Neuronal stem cell (in vitro differentiated cells): ENCODE measurements at regions not wholly inside any gene's neighbourhood (a gene's known extent, or its start where the extent isn't known, plus 50 kb on each side); places are given as distances from the start of the nearest gene placed in this dataset.

ENCODE experiments used
- DNase-seq: peaks from one replicate; pipeline ENCODE4 v3.0.0-alpha.2; 2013; ENCODE audit warnings: low spot score
- H2AFZ ChIP-seq: one replicate; pipeline ENCODE4 v1.6.1; 2013; ENCODE audit warnings: mild to moderate bottlenecking, low read length, inconsistent platforms
- H2AK5ac ChIP-seq: 2 replicates; pipeline ENCODE4 v1.6.1; 2013; ENCODE audit warnings: low read depth, mild to moderate bottlenecking, inconsistent platforms, low read length, moderate library complexity, mixed read lengths
- H2BK120ac ChIP-seq: 2 replicates; pipeline ENCODE4 v1.6.1; 2013; ENCODE audit warnings: low read depth, mild to moderate bottlenecking, inconsistent platforms, low read length, moderate library complexity, mixed read lengths
- H2BK12ac ChIP-seq: one replicate; pipeline ENCODE4 v1.6.1; 2013; ENCODE audit warnings: low read length, inconsistent platforms
- H2BK15ac ChIP-seq: 2 replicates; pipeline ENCODE4 v1.6.1; 2013; ENCODE audit warnings: mild to moderate bottlenecking, low read length, inconsistent platforms, mixed read lengths
- H2BK5ac ChIP-seq: one replicate; pipeline ENCODE4 v1.6.1; 2013; ENCODE audit warnings: inconsistent platforms, mild to moderate bottlenecking, low read length, moderate library complexity
- H3K14ac ChIP-seq: one replicate; pipeline ENCODE4 v1.6.1; 2013; ENCODE audit warnings: low read length, inconsistent platforms
- H3K18ac ChIP-seq: 2 replicates; pipeline ENCODE4 v1.6.1; 2013; ENCODE audit warnings: low read length, inconsistent platforms
- H3K23ac ChIP-seq: 2 replicates; pipeline ENCODE4 v1.6.1; 2013; ENCODE audit warnings: low read depth, mild to moderate bottlenecking, mixed read lengths, low read length, inconsistent platforms; ENCODE audit not compliant: poor library complexity
- H3K27ac ChIP-seq: replicated peaks from 3 replicates; pipeline ENCODE4 v1.5.1; 2013; ENCODE audit warnings: low read length, inconsistent platforms
- H3K27me3 ChIP-seq, 3 experiments: 2 replicates each; pipeline ENCODE4 v1.6.1; 2013; ENCODE audit warnings: low read length in 3 of 3, mild to moderate bottlenecking in 2 of 3, inconsistent platforms in 1 of 3, low read depth in 1 of 3, mixed read lengths in 1 of 3, moderate library complexity in 1 of 3; ENCODE audit not compliant: control insufficient read depth in 3 of 3, insufficient read depth in 3 of 3
- H3K36me3 ChIP-seq, 2 donors: replicated peaks in 1 of 2; 2 replicates each; pipeline ENCODE4 v1.6.1; 2013; ENCODE audit warnings: low read length in 2 of 2; ENCODE audit not compliant: control insufficient read depth in 2 of 2, insufficient read depth in 2 of 2
- H3K4ac ChIP-seq: 2 replicates; pipeline ENCODE4 v1.6.1; 2013; ENCODE audit warnings: inconsistent platforms, mild to moderate bottlenecking, low read length, moderate library complexity
- H3K4me1 ChIP-seq, 2 donors: 1 replicate in 1 of 2; 2 replicates in 1 of 2; pipeline ENCODE4 v1.6.1; 2013; ENCODE audit warnings: low read length in 2 of 2, low read depth in 1 of 2; ENCODE audit not compliant: control insufficient read depth in 2 of 2, insufficient read depth in 1 of 2
- H3K4me2 ChIP-seq: one replicate; pipeline ENCODE4 v1.6.1; 2013; ENCODE audit warnings: mild to moderate bottlenecking, low read length, inconsistent platforms; ENCODE audit not compliant: insufficient read depth, poor library complexity, severe bottlenecking
- H3K4me3 ChIP-seq, 2 donors: 2 replicates each; pipeline ENCODE4 v1.5.1; 2013; ENCODE audit warnings: low read length in 2 of 2, mild to moderate bottlenecking in 2 of 2, inconsistent platforms in 1 of 2, moderate library complexity in 1 of 2
- H3K79me1 ChIP-seq: one replicate; pipeline ENCODE4 v1.6.1; 2013; ENCODE audit warnings: low read depth, mild to moderate bottlenecking, inconsistent platforms, low read length, moderate library complexity
- H3K9ac ChIP-seq: one replicate; pipeline ENCODE4 v1.6.1; 2013; ENCODE audit warnings: mild to moderate bottlenecking, low read depth, low read length, inconsistent platforms; ENCODE audit not compliant: poor library complexity
- H3K9me3 ChIP-seq, 2 donors: replicated peaks in 1 of 2; 2 replicates each; pipeline versions ENCODE3 to v1.6.1; 2013; ENCODE audit warnings: low read length in 2 of 2, mild to moderate bottlenecking in 2 of 2, inconsistent platforms in 1 of 2, low read depth in 1 of 2, mixed read lengths in 1 of 2, moderate library complexity in 1 of 2; ENCODE audit not compliant: control insufficient read depth in 2 of 2, insufficient read depth in 1 of 2
- H4K8ac ChIP-seq: one replicate; pipeline ENCODE4 v1.6.1; 2013; ENCODE audit warnings: low read depth, mild to moderate bottlenecking, inconsistent platforms, low read length, moderate library complexity
- H4K91ac ChIP-seq: one replicate; pipeline ENCODE4 v1.6.1; 2013; ENCODE audit warnings: low read length, low read depth, mild to moderate bottlenecking, inconsistent platforms; ENCODE audit not compliant: poor library complexity
- WGBS, 2 donors: extraction: QIAGEN DNeasy Blood & Tissue Kit; methylation state at CpG; one replicate each; pipeline ENCODE4 v1.1.7; 2013; ENCODE audit warnings: missing lambda C conversion rate in 2 of 2, mixed read lengths in 1 of 2; ENCODE audit not compliant: insufficient read length in 2 of 2, insufficient replicate concordance in 1 of 2; ENCODE audit errors: extremely low coverage in 2 of 2; 5-methylcytosine and 5-hydroxymethylcytosine counted together

- no CpG with 5 or more reads among the region's 23 CpGs for WGBS, 2 donors
- Histone ChIP-seq H4K8ac (no peak overlapping the region), H3K27ac (peak overlapping the region; percentile 86)
Measured at GRCh38 chr1:234917495-234918180, 211.0 kb downstream of the TOMM20 start.

GRCh38 chr1:234916840-234917239 lies 211.8 kb downstream of the TOMM20 start:
- Histone ChIP-seq H3K79me1 (no peaks in the 10 kb centered on the region), H2BK15ac (no peak overlapping the region)
- no CpG with 5 or more reads among the region's 4 CpGs for WGBS, 2 donors

More at GRCh38 chr1:234917495-234918180, 211.0 kb downstream of the TOMM20 start:
- H2AK5ac ChIP-seq: peak overlapping the region; percentile 97
- no peaks in the 10 kb centered on the region for H3K36me3 ChIP-seq
- H3K9ac ChIP-seq: no peak overlapping the region
- peak overlapping the region; percentile 95 for H3K18ac ChIP-seq
- H3K14ac ChIP-seq: peak overlapping the region; percentile 42
- H3K9me3 ChIP-seq: peaks cover 0 to 7% of the 10 kb centered on the region in 2 donors
- H3K23ac ChIP-seq: no peak overlapping the region
- peak overlapping the region; percentile 91 for H2BK5ac ChIP-seq
- no peak overlapping the region for H3K4me2 ChIP-seq
- H2BK12ac ChIP-seq: peak overlapping the region; percentile 0
- H3K4ac ChIP-seq: no peak overlapping the region
- H4K91ac ChIP-seq: no peak overlapping the region
- no peak overlapping the region for H3K4me3 ChIP-seq
- peak overlapping the region; percentile 86 for H2AFZ ChIP-seq
- H2BK120ac ChIP-seq: peak overlapping the region; percentile 65
- no peaks in the 10 kb centered on the region for H3K79me1 ChIP-seq
- no peak for DNase-seq
- H3K27me3 ChIP-seq: no peaks in the 10 kb centered on the region
- peaks cover 19 to 40% of the 10 kb centered on the region in 2 donors for H3K4me1 ChIP-seq
- H2BK15ac ChIP-seq: peak overlapping the region; percentile 95

GRCh38 chr1:234915924-234916675 lies 212.5 kb downstream of the TOMM20 start:
- no peak overlapping the region for H3K27ac ChIP-seq
- WGBS, 2 donors: no CpG with 5 or more reads among the region's 16 CpGs
- H2BK12ac ChIP-seq: no peak overlapping the region
- H3K4ac ChIP-seq: no peak overlapping the region
- no peak overlapping the region for H4K91ac ChIP-seq
- no peaks in the 10 kb centered on the region for H3K36me3 ChIP-seq
- no peak overlapping the region for H3K4me2 ChIP-seq
- H2AFZ ChIP-seq: no peak overlapping the region
- H3K14ac ChIP-seq: no peak overlapping the region
- H3K23ac ChIP-seq: no peak overlapping the region
- peaks cover 25 to 40% of the 10 kb centered on the region in 2 donors for H3K4me1 ChIP-seq
- no peak overlapping the region for H2BK5ac ChIP-seq
- no peak for DNase-seq
- peaks cover 0 to 7% of the 10 kb centered on the region in 2 donors for H3K9me3 ChIP-seq
- H2BK120ac ChIP-seq: peak overlapping the region; percentile 2
- no peak overlapping the region for H3K9ac ChIP-seq
- no peak overlapping the region for H2BK15ac ChIP-seq
- no peak overlapping the region for H3K18ac ChIP-seq
- H2AK5ac ChIP-seq: no peak overlapping the region
- H3K27me3 ChIP-seq: no peaks in the 10 kb centered on the region
- H3K4me3 ChIP-seq: no peak overlapping the region
- H3K79me1 ChIP-seq: no peaks in the 10 kb centered on the region
- no peak overlapping the region for H4K8ac ChIP-seq

More at GRCh38 chr1:234916840-234917239, 211.8 kb downstream of the TOMM20 start:
- Histone ChIP-seq H3K4me2 (no peak overlapping the region), H2BK12ac (no peak overlapping the region), H4K8ac (no peak overlapping the region), H3K4me1 (peaks cover 23 to 43% of the 10 kb centered on the region in 2 donors), H3K18ac (no peak overlapping the region), H3K27me3 (no peaks in the 10 kb centered on the region), H2BK120ac (no peak overlapping the region), H3K14ac (no peak overlapping the region), H2BK5ac (no peak overlapping the region), H3K36me3 (no peaks in the 10 kb centered on the region), H2AFZ (no peak overlapping the region), H3K4me3 (no peak overlapping the region), H4K91ac (no peak overlapping the region), H3K9ac (no peak overlapping the region), H3K23ac (no peak overlapping the region), H3K27ac (no peak overlapping the region), H3K9me3 (peaks cover 0 to 7% of the 10 kb centered on the region in 2 donors), H3K4ac (no peak overlapping the region), H2AK5ac (no peak overlapping the region)
- DNase-seq: no peak

- no peak overlapping the region for H4K8ac ChIP-seq
- H3K27me3 ChIP-seq: no peaks in the 10 kb centered on the region
- DNase-seq: no peak
- H3K36me3 ChIP-seq: no peaks in the 10 kb centered on the region
- H3K4me1 ChIP-seq: peaks cover 25 to 40% of the 10 kb centered on the region in 2 donors
- no peaks in the 10 kb centered on the region for H3K9me3 ChIP-seq
- H4K91ac ChIP-seq: no peak overlapping the region
- no peaks in the 10 kb centered on the region for H3K79me1 ChIP-seq
- H3K27ac ChIP-seq: no peak overlapping the region
- no peak overlapping the region for H2BK12ac ChIP-seq
- peak overlapping the region; percentile 24 for H3K18ac ChIP-seq
- no CpG with 5 or more reads among the region's 12 CpGs for WGBS, 2 donors
- H3K9ac ChIP-seq: no peak overlapping the region
- H3K4me2 ChIP-seq: no peak overlapping the region
- H2BK15ac ChIP-seq: no peak overlapping the region
- H3K23ac ChIP-seq: no peak overlapping the region
- no peak overlapping the region for H2BK5ac ChIP-seq
- no peak overlapping the region for H3K4ac ChIP-seq
- H3K14ac ChIP-seq: no peak overlapping the region
- H2BK120ac ChIP-seq: no peak overlapping the region
- no peak overlapping the region for H3K4me3 ChIP-seq
- H2AK5ac ChIP-seq: peak overlapping the region; percentile 86
- H2AFZ ChIP-seq: no peak overlapping the region
Measured at GRCh38 chr1:234914606-234915290, 213.9 kb downstream of the TOMM20 start.
